Uterus (tissue), 2 donors: ENCODE measurements at regions not wholly inside any gene's neighbourhood (a gene's known extent, or its start where the extent isn't known, plus 50 kb on each side); places are given as distances from the start of the nearest gene placed in this dataset.

Experiments
- POLR2A ChIP-seq, 2 donors: fragments of 450-650 bp; IDR thresholded peaks; one replicate each; pipeline ENCODE4 v1.6.1; 2016; ENCODE audit warnings: antibody characterized with exemption in 2 of 2, mild to moderate bottlenecking in 1 of 2, moderate library complexity in 1 of 2
- TF ChIP-seq, protein P1 (sequence below), 4 experiments: fragments of 200-600 bp in 2 of 4; fragments of 450-650 bp in 2 of 4; sonication (generic) in 2 of 4; IDR thresholded peaks; one replicate each; pipeline ENCODE4 v1.5.1; 2016 to 2019; ENCODE audit warnings: antibody characterized with exemption in 4 of 4, mild to moderate bottlenecking in 2 of 4, moderate library complexity in 1 of 4

DNA sequence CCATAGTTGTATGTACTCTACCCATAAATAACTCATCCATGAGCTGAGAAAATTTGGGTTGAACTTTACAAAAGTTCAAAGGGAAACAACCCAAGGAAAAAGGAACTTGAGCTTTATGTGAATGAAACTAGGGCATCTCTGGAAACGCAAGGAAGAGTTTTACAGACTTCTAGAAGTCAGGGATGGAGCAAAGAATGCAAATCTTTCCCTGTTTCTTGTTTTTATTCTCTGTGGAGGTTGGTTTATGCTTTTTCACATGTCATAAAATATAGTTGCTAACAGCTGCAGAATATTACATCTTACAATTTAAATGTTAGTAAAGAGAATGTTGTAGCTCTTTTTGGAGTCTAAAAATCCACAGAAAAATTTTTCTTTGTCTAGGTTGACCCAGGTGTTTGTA is 754.1 kb downstream of the PCDH7 start:
- TF ChIP-seq, protein P1, sequence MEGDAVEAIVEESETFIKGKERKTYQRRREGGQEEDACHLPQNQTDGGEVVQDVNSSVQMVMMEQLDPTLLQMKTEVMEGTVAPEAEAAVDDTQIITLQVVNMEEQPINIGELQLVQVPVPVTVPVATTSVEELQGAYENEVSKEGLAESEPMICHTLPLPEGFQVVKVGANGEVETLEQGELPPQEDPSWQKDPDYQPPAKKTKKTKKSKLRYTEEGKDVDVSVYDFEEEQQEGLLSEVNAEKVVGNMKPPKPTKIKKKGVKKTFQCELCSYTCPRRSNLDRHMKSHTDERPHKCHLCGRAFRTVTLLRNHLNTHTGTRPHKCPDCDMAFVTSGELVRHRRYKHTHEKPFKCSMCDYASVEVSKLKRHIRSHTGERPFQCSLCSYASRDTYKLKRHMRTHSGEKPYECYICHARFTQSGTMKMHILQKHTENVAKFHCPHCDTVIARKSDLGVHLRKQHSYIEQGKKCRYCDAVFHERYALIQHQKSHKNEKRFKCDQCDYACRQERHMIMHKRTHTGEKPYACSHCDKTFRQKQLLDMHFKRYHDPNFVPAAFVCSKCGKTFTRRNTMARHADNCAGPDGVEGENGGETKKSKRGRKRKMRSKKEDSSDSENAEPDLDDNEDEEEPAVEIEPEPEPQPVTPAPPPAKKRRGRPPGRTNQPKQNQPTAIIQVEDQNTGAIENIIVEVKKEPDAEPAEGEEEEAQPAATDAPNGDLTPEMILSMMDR (IDR thresholded peaks at IDR 0.05): no peak
- no peak for TF ChIP-seq POLR2A (IDR thresholded peaks at IDR 0.05)
